NCI-H187 treated with DMSO at 0.1 percent for 48 hours (cell line): ENCODE measurements at regions not wholly inside any gene's neighbourhood (a gene's known extent, or its start where the extent isn't known, plus 50 kb on each side); places are given as distances from the start of the nearest gene placed in this dataset.
A peak's percentile ranks its signal among the peaks of the same experiment; 100 is the strongest.
"Not testable (repeated sequence)": the region's sequence is repeated elsewhere in the genome, so short reads cannot be mapped to it uniquely, and the experiment has no call there.

Source experiments
- DNase-seq: peaks from one replicate; lab custom pipeline; 2025; lab: John Stamatoyannopoulos, UW

DNA sequence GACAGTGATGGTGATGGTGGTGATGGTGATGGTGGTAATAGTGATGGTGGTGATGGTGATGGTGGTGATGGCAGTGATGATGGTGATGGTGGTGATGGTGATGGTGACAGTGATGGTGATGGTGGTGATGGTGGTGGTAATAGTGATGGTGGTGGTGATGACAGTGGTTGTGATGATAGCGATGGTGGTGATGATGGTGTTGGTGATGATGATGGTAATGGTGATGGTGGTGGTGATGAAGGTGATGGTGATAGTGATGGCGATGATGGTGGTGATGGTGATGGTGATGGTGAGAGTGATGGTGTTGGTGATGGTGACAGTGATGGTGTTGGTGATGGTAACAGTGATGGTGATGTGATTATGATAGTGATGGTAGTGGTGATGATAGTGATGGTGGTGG is 94.3 kb downstream of the ASB1 start:
- DNase-seq: no peak

DNA sequence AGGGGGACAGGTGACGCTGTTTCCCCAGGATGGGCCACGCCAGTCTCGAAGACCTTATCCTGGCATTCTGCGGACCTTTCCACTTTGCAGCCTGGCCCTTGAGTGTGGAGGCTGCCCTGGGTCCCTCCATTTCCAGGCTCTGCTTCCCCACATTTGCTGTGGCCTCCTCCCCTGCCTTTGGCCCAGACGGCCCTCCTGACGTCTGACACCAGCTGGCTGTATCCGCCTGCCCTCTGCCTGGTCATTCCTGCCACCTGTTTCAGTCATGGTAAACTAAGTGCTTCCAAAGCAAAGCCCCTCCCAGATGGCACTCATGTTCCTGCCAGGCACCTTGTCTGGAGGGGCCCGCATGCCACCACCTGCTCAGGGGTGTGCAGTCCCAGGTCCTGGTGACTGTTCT is 95.1 kb downstream of the ASB1 start:
- DNase-seq: no peak

GRCh38 chr2:238523158-238524110 is 96.7 kb downstream of the ASB1 start:
- DNase-seq: no peak

DNA sequence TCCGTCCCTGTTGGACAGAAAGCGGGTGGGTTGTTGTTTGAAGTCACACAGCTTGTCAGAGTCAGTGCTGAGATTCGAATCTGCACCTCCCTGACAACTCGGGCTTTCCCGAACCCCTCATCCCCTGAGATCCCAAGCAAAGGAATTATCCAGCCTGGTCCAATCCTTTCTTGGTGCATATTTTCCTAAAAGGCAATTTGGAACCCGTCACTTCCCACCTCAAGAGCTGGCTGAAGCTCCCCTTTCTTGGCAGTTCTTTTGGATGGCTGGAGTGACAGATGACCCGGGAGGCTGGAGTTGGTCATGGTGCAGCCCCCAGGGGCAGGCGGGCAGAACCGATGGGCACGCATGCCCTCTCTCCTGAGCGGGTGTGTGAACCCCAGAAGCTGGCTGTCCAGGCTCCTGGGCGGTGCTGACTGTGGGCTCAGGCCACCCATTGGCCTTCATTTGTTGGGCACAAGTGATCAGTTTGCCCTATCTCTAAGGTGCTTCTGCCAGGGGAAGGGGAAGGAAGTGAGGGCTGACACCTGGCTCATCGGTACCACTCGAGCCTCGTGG is 97.8 kb downstream of the ASB1 start:
- DNase-seq: no peak

DNA sequence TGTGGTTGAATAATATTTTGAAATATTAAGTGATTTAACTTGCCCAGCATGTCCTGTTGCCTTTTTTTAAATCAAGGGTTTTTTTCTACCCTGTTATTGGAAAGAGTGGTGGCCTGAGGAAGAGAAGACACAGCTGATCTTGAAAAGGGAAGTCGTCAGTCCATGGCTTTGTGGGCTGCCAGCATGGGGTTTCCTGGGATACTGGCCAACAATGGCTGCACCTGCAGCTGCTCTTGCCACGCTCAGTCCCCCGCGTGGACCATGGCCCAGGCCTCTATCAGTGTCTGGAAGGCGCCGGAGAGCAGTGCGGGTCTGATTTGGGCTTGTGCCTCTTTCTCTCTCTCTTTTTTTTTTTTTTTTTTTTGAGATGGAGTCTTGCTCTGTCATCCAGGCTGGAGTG is 99.3 kb downstream of the ASB1 start:
- DNase-seq: no peak

DNA sequence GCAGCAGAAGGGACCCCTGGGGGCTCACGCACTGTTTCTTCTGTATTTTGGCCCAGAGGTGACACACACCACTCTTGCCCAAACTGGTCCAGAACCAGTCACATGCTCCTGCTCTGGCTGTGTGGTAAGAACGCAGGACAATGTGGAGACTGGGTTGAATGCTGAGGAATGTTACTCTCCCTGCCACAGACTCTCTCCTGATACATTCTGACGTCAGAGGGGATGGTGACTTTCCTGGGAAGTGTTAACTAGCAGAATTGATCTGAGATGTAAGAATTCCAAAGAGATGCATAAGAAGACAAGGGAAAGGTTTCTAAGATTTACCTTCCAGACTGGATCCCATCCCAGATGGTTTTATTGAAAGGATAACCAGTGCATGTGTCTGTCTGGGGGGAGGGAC is 100.8 kb downstream of the ASB1 start:
- no peak for DNase-seq

DNA sequence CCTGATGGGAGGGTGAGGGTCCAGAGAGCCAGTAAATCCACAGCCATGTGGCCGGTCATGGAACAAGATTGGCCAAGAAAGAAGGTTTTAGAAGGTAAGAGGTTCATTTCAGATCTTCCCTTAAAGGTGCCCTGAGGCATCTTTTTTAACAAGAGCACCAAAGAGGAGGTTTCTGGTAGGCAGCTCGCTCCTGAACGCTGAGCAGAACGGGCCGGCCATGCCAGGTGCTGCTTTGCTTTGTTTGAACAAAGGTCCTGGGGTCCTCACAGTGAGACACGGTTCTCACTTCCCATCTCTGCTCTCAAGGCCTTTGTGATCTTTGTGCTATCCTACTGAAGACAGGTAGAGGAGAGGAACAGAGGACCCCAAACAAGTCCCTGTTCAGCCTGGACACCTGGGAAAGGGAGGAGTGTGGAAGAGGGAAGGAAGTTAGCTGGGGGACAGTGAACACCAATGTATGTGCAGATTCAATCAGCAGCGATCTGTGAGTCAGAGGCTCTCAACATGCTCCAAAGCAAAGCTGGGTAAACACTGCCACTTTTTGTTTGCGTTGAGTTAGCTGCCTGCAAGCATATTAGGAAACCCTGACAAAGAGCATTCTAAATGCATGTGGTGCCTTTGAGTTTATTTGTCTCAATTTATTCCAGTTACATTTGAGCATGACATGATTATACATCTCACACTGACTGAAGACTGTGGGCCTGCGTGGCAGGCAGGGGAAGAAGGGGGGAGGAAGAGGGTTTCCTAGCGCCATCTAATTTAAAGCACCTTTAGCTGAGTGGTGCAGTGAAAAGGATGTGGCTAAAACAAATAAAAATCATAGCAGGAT is 102.4 kb downstream of the ASB1 start:
- DNase-seq: no peak

DNA sequence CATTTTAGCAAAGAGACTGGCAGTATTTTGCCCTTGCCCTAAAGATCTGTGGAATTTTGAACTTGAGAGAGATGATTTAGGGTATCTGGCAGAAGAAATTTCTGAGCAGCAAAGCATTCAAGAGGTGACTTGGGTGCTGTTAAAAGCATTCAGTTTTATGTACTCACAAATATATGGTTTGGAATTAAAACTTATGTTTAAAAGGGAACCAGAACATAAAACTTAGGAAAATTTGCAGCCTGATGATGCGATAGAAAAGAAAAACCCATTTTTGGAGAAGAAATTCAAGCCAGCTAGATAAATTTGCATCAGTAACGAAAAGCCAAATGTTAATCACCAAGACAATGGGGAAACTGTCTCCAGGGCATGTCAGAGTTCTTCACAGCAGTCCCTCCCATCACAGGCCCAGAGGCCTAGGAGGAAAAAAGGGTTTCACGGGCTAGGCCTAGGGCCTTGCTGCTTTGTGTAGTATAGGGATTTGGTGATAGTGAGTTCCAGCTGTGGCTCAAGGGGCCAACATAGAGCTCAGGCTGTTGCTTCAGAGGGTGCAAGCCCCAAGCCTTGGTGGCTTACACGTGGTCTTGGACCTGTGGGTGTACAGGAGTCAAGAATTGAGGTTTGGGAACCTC is 104.4 kb downstream of the ASB1 start:
- not testable (repeated sequence) for DNase-seq

- not testable (repeated sequence) for DNase-seq
Measured at GRCh38 chr2:238543732-238544131, 117.0 kb downstream of the ASB1 start.

DNA sequence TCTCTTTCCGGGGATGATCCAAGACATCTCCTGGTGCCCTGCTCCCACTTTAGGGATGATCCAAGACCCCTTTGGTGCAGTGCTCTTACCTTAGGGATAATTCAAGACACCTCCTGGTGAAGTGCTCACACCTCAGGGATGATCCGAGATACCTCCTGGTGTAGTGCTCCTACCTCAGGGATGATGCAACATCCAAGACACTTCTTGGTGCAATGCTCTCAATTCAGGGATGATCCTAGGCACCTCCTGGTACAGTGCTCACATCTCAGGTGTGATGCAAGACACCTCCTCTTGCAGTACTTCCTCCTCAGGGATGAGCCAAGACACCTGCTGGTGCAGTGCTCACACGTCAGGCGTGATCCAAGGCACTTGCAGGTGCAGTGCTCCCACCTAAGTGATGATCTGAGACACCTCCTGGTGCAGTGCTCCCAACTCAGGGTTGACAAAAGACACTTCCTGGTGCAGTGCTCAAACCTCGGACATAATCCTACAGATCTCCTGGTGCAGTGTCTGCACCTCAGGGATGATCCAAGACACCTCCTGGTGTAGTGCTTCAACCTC is 122.3 kb downstream of the ASB1 start:
- DNase-seq: no peak

DNA sequence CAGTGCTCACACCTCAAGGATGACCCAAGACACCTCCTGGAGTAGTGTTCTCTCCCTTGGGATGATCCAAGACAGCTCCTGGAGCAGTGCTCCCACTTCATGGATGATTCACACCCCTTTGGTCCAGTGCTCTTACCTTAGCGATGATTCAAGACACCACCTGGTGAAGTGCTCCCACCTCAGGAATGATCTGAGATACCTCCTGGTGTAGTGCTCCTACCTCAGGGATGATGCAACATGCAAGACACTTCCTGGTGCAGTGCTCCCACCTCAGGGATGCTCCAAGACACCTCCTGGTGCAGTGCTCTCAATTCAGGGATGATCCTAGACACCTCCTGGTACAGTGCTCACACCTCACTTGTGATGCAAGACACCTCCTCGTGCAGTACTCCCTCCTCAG is 123.1 kb downstream of the ASB1 start:
- DNase-seq: no peak

DNA sequence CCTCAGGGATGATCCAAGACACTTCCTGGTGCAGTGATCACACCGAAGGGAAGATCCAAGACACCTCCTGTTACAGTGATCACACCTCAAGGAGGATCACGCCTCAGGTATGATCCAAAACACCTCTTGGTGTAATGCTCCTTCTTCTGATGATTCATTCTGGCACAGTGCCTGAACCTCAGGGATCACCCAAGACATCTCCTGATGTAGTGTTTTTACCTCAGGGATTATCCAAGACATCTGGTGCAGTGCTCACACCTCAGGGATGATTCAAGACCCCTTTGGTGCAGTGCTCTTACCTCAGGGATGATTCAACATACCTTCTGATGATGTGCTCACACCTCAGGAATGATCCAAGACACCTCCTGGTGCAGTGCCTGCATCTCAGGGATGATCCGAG is 124.4 kb downstream of the ASB1 start:
- no peak for DNase-seq

DNA sequence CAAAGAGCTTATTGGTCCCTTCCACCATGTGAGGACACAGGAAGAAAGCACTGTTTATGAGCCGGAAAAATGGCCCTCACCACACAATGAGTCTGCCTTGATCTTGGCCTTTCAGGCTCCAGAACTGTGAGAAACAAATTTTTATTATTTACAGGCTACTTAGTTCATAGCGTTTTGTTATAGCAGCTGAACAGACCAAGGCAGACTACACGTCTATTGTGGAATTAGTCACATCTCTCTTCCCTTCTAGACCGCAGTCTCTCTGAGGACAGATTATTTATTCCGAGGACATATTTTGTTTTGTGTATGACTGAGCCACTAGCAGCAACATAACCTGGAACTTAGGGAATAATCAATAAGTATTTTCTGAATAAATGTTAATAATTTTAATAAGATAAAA is 125.5 kb downstream of the ASB1 start:
- no peak for DNase-seq

GRCh38 chr2:238553159-238553558 is 126.4 kb downstream of the ASB1 start:
- no peak for DNase-seq

- no peak for DNase-seq
Measured at GRCh38 chr2:238554468-238555315, 128.0 kb downstream of the ASB1 start.

DNA sequence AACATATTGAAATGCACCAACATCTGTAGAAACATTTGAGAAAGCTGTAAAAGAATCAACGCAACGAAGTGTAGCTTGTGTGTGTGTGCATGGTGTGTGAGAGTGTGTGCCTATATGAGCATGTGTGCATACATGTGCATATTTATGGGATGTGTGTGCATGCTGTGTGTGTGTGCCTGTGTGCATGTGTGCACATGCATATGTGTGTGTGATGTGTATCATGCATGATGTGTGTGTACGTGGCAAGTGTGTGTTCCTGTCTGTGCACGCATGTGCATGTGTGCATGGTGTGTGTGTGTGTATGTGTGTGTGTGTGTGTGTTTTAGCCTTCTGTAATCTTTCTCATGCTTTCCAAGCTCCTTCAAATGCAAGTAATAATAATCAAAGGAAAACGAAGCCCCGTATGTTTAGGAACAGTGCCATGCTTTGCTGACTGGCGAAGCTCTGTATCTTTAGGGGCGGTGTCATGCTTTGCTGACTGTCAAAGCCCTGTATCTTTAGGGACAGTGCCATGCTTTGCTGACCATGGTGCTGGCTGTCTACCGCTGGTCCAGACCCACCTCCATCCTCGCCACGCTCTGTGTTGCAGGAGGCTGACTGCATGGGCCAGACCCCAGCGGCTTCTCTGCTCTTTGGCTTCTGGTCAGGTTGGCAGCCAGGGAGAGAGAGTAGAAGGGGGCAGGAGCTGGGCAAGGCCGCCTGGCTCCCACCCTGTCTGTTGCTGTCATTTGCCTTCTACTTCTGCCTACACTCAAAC is 129.2 kb downstream of the ASB1 start:
- DNase-seq: no peak

DNA sequence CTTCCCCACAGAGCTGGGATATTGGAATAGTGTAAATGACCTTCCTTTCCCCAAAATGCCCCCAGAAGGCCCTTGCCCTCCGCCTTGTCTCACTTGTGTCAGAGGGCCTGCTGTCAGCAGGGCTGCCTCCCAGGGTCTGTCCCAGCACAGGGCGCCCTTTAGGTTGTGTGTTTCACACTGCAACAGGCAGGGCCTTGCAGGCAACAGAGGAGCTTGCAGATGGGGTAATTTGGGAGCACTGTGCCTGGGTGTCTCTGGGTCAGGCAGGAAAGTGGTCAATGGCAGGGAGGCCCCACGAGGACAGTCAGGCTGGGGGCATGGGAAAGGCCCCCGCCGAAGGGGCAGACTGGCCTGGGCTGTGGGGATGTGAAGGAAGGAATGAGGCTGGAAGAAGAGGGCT is 130.7 kb downstream of the ASB1 start:
- no peak for DNase-seq

DNA sequence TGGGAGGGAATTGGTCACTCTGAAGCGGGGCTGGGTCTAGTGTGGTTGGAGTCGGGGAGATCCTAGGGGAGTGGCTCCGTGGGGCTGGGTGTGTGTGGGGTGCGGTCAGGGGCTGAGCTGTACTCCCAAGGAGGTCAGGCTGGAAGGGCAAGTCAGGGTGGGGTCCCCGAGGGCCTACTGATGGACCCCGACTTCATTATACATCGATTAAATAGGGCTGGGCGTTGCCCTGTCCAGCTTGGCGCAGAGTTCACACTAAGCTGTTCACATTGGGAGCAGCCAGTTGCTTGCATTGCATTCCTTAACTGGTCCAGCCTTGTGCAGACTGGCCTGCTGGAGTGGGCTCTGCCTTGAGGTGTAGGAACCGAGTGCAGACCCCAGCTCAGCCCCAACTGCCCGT is 131.2 kb downstream of the ASB1 start:
- no peak for DNase-seq

- DNase-seq: peak; percentile 4
Measured at GRCh38 chr2:238558456-238559099, 131.9 kb downstream of the ASB1 start.

DNA sequence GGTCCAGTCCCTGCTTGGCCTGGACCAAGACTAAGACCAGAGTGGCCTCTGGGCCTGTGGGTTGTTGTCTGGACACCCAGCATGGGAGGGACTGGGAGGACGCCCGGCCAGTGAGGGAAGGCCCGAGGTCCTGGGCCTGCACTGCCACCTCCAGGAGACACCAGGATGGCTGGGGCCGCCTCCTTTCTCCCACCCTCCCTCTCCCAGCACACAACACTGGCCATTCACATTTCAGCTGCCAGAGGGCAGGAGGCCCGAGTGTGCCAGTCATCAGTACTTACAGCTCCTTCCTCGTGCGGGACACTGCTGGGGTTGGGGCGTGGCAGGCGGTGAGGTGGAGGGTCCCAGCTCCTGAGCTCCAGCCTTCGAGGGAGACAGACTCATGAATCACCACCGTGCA is 133.5 kb downstream of the ASB1 start:
- no peak for DNase-seq
